HG02885 (cell line): ENCODE measurements at regions not wholly inside any gene's neighbourhood (a gene's known extent, or its start where the extent isn't known, plus 50 kb on each side); places are given as distances from the start of the nearest gene placed in this dataset.
A peak's percentile ranks its signal among the peaks of the same experiment; 100 is the strongest.
"Not testable (repeated sequence)": the region's sequence is repeated elsewhere in the genome, so short reads cannot be mapped to it uniquely, and the experiment has no call there.

Experiments used
- ATAC-seq: cut with Tn5 transposase; IDR thresholded peaks from one replicate; pipeline ENCODE4 v1.9.1; 2021; ENCODE audit warnings: mild to moderate bottlenecking; ENCODE audit not compliant: unreplicated experiment, poor library complexity

- peak; percentile 7 for ATAC-seq
Observed at GRCh38 chr4:27692868-27693634, 832.4 kb downstream of the STIM2 start.

DNA sequence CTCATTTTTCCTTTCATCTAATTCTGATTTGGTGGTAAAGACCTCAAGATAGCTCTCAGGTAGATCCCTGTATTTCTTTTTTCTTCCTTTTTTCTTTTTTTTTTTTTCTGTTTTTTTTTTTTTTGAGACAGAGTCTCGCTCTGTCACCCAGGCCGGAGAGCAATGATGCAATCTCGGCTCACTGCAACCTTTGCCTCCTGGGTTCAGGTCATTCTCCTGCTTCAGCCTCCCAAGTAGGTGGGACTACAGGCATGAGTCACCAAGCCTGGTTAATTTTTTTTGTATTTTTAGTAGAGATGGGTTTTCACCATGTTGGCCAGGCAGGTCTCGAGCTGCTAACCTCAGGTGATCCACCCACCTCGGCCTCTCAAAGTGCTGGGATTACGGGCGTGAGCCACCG lies 835.6 kb downstream of the STIM2 start:
- not testable (repeated sequence) for ATAC-seq

GRCh38 chr4:27701606-27702005 lies 841.0 kb downstream of the STIM2 start:
- ATAC-seq: no peak

- ATAC-seq: no peak
Observed at GRCh38 chr4:27702730-27703431, 842.2 kb downstream of the STIM2 start.

- no peak for ATAC-seq
Observed at GRCh38 chr4:27703771-27704170, 843.1 kb downstream of the STIM2 start.

GRCh38 chr4:27711041-27711440 lies 850.4 kb downstream of the STIM2 start:
- no peak for ATAC-seq

DNA sequence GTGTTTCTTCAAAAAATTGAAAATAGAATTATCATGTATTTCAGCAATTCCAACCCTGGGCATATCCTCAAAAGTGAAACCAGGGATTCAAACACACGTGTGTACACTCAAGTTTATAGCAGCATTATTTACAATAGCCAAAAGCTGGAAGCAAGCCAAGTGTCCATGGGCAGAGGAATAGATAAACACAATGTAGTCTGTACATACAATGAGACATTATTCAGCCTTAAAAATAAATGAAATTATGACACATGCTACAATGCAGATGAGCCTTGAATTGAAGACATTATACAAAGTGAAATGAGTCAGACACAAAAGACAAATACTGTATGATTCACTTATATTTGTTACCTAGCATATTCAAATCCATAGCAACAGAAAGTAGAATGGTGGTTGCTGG lies 853.4 kb downstream of the STIM2 start:
- ATAC-seq: no peak

- ATAC-seq: no peak
Observed at GRCh38 chr4:27716693-27717430, 856.2 kb downstream of the STIM2 start.

DNA sequence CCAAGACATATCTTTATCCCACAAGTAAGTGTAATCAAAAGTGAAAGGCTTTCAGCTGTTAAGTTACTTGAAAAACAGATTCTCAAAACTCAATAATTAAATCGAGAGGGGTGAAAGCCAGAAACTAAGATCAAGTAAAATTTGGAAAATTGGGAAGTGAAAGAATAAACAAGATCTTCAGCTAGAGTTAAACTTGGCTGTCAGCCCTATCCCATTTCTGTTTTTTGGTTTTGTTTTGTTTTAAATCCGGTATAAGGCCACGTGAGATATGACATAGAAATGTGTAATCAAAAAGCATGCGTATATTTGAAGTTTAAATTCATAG lies 856.8 kb downstream of the STIM2 start:
- ATAC-seq: no peak

DNA sequence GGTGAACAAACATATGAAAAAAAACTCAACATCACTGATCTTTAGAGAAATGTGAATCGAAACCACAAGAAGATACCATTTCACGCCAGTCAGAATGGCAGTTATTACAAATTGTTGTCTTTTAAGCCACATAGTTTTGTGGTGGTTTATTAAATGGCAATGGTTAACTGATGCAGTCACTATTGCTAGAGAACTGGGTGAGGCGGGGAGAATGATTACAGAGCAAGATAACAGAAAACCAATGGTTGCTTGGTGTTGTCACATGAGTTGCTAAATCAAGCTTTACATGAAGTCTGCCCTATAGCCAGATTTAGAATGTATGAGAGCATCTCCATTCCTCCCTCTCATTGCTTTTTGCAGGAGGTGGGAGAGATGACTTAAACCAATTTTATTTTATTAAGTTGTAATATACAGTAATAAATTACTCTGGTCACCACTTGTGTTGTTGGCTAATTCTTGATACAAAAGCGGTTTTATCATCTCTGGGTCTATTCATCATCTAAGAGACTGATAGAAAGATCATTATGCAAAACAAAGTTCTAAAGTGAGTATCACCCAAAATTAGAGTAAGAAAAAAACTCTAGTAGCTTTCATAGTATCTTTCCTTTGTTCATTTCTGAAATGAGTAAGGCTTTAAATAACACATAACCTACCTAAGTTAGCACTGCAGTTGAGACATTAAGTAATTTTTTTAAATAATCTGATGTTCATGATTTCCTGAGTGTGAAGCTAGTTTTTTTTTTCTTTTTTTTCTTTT lies 859.5 kb downstream of the STIM2 start:
- no peak for ATAC-seq

DNA sequence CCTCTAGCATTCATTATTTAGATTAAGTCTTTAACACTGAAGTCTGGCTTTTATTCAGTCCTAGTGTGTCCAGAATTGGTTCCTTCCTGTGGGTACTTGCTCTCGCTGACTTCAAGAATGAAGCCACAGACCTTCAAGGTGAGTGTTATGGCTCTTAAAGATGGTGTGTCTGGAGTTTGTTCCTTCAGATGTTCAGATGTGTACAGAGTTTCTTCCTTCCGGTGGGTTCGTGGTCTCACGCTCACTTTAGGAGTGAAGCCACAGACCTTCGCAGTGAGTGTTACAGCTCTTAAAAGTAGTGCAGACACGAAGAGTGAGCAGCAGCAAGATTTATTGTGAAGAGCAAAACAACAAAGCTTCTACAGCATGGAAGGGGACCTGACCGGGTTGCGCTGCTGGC lies 860.6 kb downstream of the STIM2 start:
- no peak for ATAC-seq

GRCh38 chr4:27728892-27729291 lies 868.3 kb downstream of the STIM2 start:
- ATAC-seq: no peak

- ATAC-seq: no peak
Observed at GRCh38 chr4:27742816-27743215, 882.2 kb downstream of the STIM2 start.

GRCh38 chr4:27759611-27760575 lies 899.3 kb downstream of the STIM2 start:
- no peak for ATAC-seq

- ATAC-seq: no peak
Observed at GRCh38 chr4:27763830-27764525, 903.3 kb downstream of the STIM2 start.

DNA sequence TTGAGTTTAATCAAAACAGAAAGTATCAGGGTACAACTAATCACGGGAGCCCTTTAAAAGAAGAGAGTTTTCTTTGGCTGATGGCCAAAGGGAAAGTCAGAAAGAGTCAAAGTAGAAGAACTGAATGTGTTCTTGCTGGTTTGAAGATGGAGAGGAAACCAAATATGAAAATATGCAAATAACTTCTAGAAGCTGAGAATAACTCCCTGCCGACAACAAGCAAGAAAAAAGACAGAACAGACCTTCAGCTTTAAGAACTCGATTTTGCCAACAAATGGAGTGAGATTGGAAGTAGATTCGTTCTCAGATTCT lies 903.8 kb downstream of the STIM2 start:
- ATAC-seq: no peak

GRCh38 chr4:27770895-27771294 lies 910.3 kb downstream of the STIM2 start:
- no peak for ATAC-seq

- no peak for ATAC-seq
Observed at GRCh38 chr4:27775156-27775555, 914.5 kb downstream of the STIM2 start.

- no peak for ATAC-seq
Observed at GRCh38 chr4:27779827-27780226, 919.2 kb downstream of the STIM2 start.
